Astrocyte (in vitro differentiated cells and primary cell): ENCODE measurements at regions not wholly inside any gene's neighbourhood (a gene's known extent, or its start where the extent isn't known, plus 50 kb on each side); places are given as distances from the start of the nearest gene placed in this dataset.

Experiments
- EZH2 ChIP-seq: IDR thresholded peaks from 2 replicates; pipeline ENCODE4 v1.6.1; 2012; ENCODE audit warnings: mild to moderate bottlenecking, low read length, inconsistent platforms; ENCODE audit not compliant: insufficient read depth
- TF ChIP-seq, protein P1 (sequence below): IDR thresholded peaks from 2 replicates; pipeline ENCODE4 v1.5.1; 2011; ENCODE audit warnings: low read depth, mild to moderate bottlenecking, inconsistent platforms, low read length, moderate library complexity; ENCODE audit not compliant: insufficient read depth

DNA sequence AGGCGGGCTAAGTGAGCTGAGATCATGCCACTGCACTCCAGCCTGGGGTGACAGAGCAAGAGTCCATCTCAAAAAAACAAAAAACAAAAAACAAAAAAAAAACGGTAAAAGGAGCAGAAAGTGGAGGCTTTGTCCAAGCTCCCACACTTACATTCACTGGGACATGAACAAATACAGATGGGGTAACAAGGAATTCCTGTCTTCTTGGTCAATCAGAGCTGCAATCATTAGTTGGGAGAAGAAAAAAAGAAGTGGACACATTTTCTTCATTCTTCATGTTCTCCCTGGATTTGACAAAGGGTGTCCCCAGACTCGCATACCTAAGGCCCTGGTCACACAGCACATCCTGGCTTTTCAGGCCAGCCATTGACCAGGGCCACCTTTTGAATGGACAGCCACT lies 124.6 kb downstream of the SOCS6 start:
- no peak for TF ChIP-seq EZH2
- TF ChIP-seq, protein P1, sequence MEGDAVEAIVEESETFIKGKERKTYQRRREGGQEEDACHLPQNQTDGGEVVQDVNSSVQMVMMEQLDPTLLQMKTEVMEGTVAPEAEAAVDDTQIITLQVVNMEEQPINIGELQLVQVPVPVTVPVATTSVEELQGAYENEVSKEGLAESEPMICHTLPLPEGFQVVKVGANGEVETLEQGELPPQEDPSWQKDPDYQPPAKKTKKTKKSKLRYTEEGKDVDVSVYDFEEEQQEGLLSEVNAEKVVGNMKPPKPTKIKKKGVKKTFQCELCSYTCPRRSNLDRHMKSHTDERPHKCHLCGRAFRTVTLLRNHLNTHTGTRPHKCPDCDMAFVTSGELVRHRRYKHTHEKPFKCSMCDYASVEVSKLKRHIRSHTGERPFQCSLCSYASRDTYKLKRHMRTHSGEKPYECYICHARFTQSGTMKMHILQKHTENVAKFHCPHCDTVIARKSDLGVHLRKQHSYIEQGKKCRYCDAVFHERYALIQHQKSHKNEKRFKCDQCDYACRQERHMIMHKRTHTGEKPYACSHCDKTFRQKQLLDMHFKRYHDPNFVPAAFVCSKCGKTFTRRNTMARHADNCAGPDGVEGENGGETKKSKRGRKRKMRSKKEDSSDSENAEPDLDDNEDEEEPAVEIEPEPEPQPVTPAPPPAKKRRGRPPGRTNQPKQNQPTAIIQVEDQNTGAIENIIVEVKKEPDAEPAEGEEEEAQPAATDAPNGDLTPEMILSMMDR = no peak
